ENCODE measurements at regions not wholly inside any gene's neighbourhood (a gene's known extent, or its start where the extent isn't known, plus 50 kb on each side); places are given as distances from the start of the nearest gene placed in this dataset.

GRCh38 chr2:15701341-15701907, 109.8 kb downstream of the DDX1 start:
- no peak for DNase-seq (ENCODE audit: low spot score)

GRCh38 chr2:15701991-15702390, 110.3 kb downstream of the DDX1 start:
- DNase-seq (ENCODE audit: low spot score) = no peak

GRCh38 chr2:15702452-15702851, 110.8 kb downstream of the DDX1 start:
- no peak for DNase-seq (ENCODE audit: low spot score)

GRCh38 chr2:15703365-15703869, 111.7 kb downstream of the DDX1 start:
- DNase-seq (ENCODE audit: low spot score) = no peak

GRCh38 chr2:15704086-15704787, 112.6 kb downstream of the DDX1 start:
- DNase-seq (ENCODE audit: low spot score) = no peak

GRCh38 chr2:15704788-15705115, 113.1 kb downstream of the DDX1 start:
- no peak for DNase-seq (ENCODE audit: low spot score)

- DNase-seq (ENCODE audit: low spot score) = no peak
Observed at GRCh38 chr2:15705310-15705709, 113.6 kb downstream of the DDX1 start.

- no peak for DNase-seq (ENCODE audit: low spot score)
Observed at GRCh38 chr2:15705839-15706386, 114.2 kb downstream of the DDX1 start.

- DNase-seq (ENCODE audit: low spot score) = no peak
Observed at GRCh38 chr2:15706424-15706823, 114.8 kb downstream of the DDX1 start.

- no peak for DNase-seq (ENCODE audit: low spot score)
Observed at GRCh38 chr2:15706986-15707632, 115.4 kb downstream of the DDX1 start.

GRCh38 chr2:15708161-15708560, 116.5 kb downstream of the DDX1 start:
- DNase-seq (ENCODE audit: low spot score) = no peak

- DNase-seq (ENCODE audit: low spot score) = no peak
Observed at GRCh38 chr2:15708865-15709820, 117.5 kb downstream of the DDX1 start.

GRCh38 chr2:15711126-15711860, 119.6 kb downstream of the DDX1 start:
- DNase-seq (ENCODE audit: low spot score) = no peak

- DNase-seq (ENCODE audit: low spot score) = no peak
Observed at GRCh38 chr2:15712551-15713342, 121.1 kb downstream of the DDX1 start.

GRCh38 chr2:15713475-15713874, 121.8 kb downstream of the DDX1 start:
- no peak for DNase-seq (ENCODE audit: low spot score)

- no peak for DNase-seq (ENCODE audit: low spot score)
Observed at GRCh38 chr2:15714002-15714401, 122.3 kb downstream of the DDX1 start.

GRCh38 chr2:15714609-15715008, 122.9 kb downstream of the DDX1 start:
- DNase-seq (ENCODE audit: low spot score) = no peak

GRCh38 chr2:15715596-15715995, 123.9 kb downstream of the DDX1 start:
- no peak for DNase-seq (ENCODE audit: low spot score)

- DNase-seq (ENCODE audit: low spot score) = no peak
Observed at GRCh38 chr2:15718103-15718943, 126.7 kb downstream of the DDX1 start.

GRCh38 chr2:15718944-15719323, 127.3 kb downstream of the DDX1 start:
- DNase-seq (ENCODE audit: low spot score) = no peak

Measured in ecto neural progenitor cell (in vitro differentiated cells).